K562 (cell line): ENCODE measurements at regions not wholly inside any gene's neighbourhood (a gene's known extent, or its start where the extent isn't known, plus 50 kb on each side); places are given as distances from the start of the nearest gene placed in this dataset.

Source experiments
- ATAC-seq: fragments of 200-7000 bp; cut with Tn5 transposase; 3 replicates; pipeline ENCODE4 v1.9.1; 2020; ENCODE audit warnings: moderate library complexity
- BruUV-seq: library from RNA; stranded (reverse); fragments of 400-500 nt; replicated peaks from 2 replicates; lab custom pipeline; 2021; lab: Mats Ljungman, UMichigan
- CTCF ChIA-PET: fragments of 300-600 bp; formaldehyde crosslinking; extraction: SDS; loops from one replicate; lab custom pipeline; 2021; ENCODE audit warnings: low intra/inter-chr PET ratio; lab: Yijun Ruan, JAX
- POLR2A ChIA-PET: fragments of 300-600, 350-650 bp; sonication (Branson Sonifier 250); formaldehyde crosslinking; extraction: SDS; loops from one replicate; lab custom pipeline; 2021; ENCODE audit warnings: antibody characterized with exemption, inconsistent platforms; lab: Yijun Ruan, JAX
- DNase-seq, 4 experiments: peaks; one replicate each; pipeline versions ENCODE4 v3.0.0 to v3.0.0-alpha.2; 2011 to 2018; ENCODE audit warnings: low spot score in 3 of 4, mixed read lengths in 3 of 4; ENCODE audit errors: extremely low read depth in 1 of 4
- FAIRE-seq: peaks from 2 replicates; lab custom pipeline; 2011; peaks lifted over from hg19 to GRCh38; lab: Jason Lieb, UNC
- H2AFZ ChIP-seq: 2 replicates; pipeline ENCODE4 v1.6.0; 2011; ENCODE audit warnings: low read depth, low read length, control low read depth, inconsistent platforms
- H3K27ac ChIP-seq: fragments of 200-600 bp; 3 replicates; pipeline ENCODE4 v1.8.0; 2011; ENCODE audit warnings: low read depth, mild to moderate bottlenecking, control low read depth, inconsistent platforms, low read length, moderate library complexity, mixed read lengths; ENCODE audit errors: extremely low read depth
- H3K27me3 ChIP-seq, 2 experiments: fragments of 300-600 bp in 1 of 2; 2 replicates in 1 of 2; 3 replicates in 1 of 2; pipeline versions ENCODE4 v1.6.0 to v1.8.0; 2011; ENCODE audit warnings: inconsistent platforms in 2 of 2, low read length in 2 of 2, mild to moderate bottlenecking in 1 of 2, mixed read lengths in 1 of 2, moderate library complexity in 1 of 2; ENCODE audit not compliant: control insufficient read depth in 2 of 2, insufficient read depth in 2 of 2
- H3K36me3 ChIP-seq: fragments of 300-600 bp; 3 replicates; pipeline ENCODE4 v1.8.0; 2011; ENCODE audit warnings: mild to moderate bottlenecking, low read length, inconsistent platforms; ENCODE audit not compliant: control insufficient read depth, insufficient read depth
- H3K4me1 ChIP-seq, 2 experiments: fragments of 200-600 bp in 1 of 2; replicated peaks in 1 of 2; 2 replicates in 1 of 2; 3 replicates in 1 of 2; pipeline versions ENCODE4 v1.5.1 to v1.8.0; 2011; ENCODE audit warnings: inconsistent platforms in 2 of 2, low read length in 2 of 2, mild to moderate bottlenecking in 1 of 2, mixed read lengths in 1 of 2, moderate library complexity in 1 of 2; ENCODE audit not compliant: control insufficient read depth in 2 of 2, insufficient read depth in 2 of 2
- H3K4me2 ChIP-seq: 2 replicates; pipeline ENCODE4 v1.6.1; 2011; ENCODE audit warnings: low read length, control low read depth, inconsistent platforms, mixed read lengths; ENCODE audit not compliant: insufficient read depth
- H3K4me3 ChIP-seq: fragments of 200-600 bp; sonication (generic), shearing (Covaris generic); 2 replicates; pipeline ENCODE4 v1.5.1; 2016; ENCODE audit warnings: control low read depth, inconsistent platforms
- H3K79me2 ChIP-seq: fragments of 200-600 bp; 3 replicates; pipeline ENCODE4 v1.8.0; 2011; ENCODE audit warnings: low read length, inconsistent platforms; ENCODE audit not compliant: control insufficient read depth, insufficient read depth
- H3K9ac ChIP-seq, 2 experiments: 2 replicates each; pipeline versions ENCODE4 v1.6.0 to v1.6.1; 2011; ENCODE audit warnings: low read depth in 2 of 2, low read length in 2 of 2, control low read depth in 1 of 2, inconsistent platforms in 1 of 2, mild to moderate bottlenecking in 1 of 2, mixed read lengths in 1 of 2; ENCODE audit not compliant: insufficient read depth in 1 of 2
- H3K9me1 ChIP-seq: one replicate; pipeline ENCODE4 v1.6.0; 2011; ENCODE audit warnings: inconsistent platforms, mild to moderate bottlenecking, low read length, moderate library complexity; ENCODE audit not compliant: control insufficient read depth, insufficient read depth
- H3K9me3 ChIP-seq: replicated peaks from 2 replicates; pipeline ENCODE4 v1.5.1; 2011; ENCODE audit warnings: low read depth, low read length, inconsistent platforms; ENCODE audit not compliant: control insufficient read depth, insufficient read depth
- H4K20me1 ChIP-seq: replicated peaks from 2 replicates; pipeline ENCODE4 v1.6.1; 2011; ENCODE audit warnings: low read length, inconsistent platforms, mixed read lengths; ENCODE audit not compliant: control insufficient read depth, insufficient read depth
- GTF3C2 ChIP-seq: IDR thresholded peaks from 3 replicates; pipeline ENCODE4 v1.6.1; 2011; ENCODE audit warnings: borderline replicate concordance, mild to moderate bottlenecking, moderate library complexity; ENCODE audit not compliant: insufficient read length; ENCODE audit errors: extremely low read depth
- KDM4B ChIP-seq, 2 experiments: fragments of 450-650 bp in 1 of 2; sonication (generic) in 1 of 2; IDR thresholded peaks; 2 replicates each; pipeline ENCODE4 v1.6.1; 2016 to 2017; ENCODE audit warnings: borderline replicate concordance in 2 of 2, antibody characterized with exemption in 1 of 2, low read depth in 1 of 2, mild to moderate bottlenecking in 1 of 2
- LARP7 ChIP-seq: fragments of 450-650 bp; IDR thresholded peaks from 2 replicates; pipeline ENCODE4 v1.6.1; 2016
- NBN ChIP-seq: fragments of 450-650 bp; IDR thresholded peaks from 2 replicates; pipeline ENCODE4 v1.6.1; 2016; ENCODE audit warnings: low read depth, mild to moderate bottlenecking
- NCOA4 ChIP-seq: fragments of 450-650 bp; IDR thresholded peaks from 2 replicates; pipeline ENCODE4 v1.6.1; 2018; ENCODE audit warnings: mild to moderate bottlenecking; ENCODE audit not compliant: partially characterized antibody
- NFE2L1 ChIP-seq: fragments of 450-650 bp; IDR thresholded peaks from 2 replicates; pipeline ENCODE4 v1.6.1; 2016; ENCODE audit warnings: missing genetic modification characterization, low read depth, mild to moderate bottlenecking, missing compliant biosample characterization, moderate library complexity, borderline replicate concordance
- PCBP2 ChIP-seq: fragments of 200-400 bp; formaldehyde crosslinking; IDR thresholded peaks from 2 replicates; pipeline ENCODE4 v1.6.1; 2018; ENCODE audit warnings: low read length, low read depth, mild to moderate bottlenecking, moderate library complexity; ENCODE audit not compliant: poor library complexity, severe bottlenecking
- RBM15 ChIP-seq: fragments of 200-400 bp; formaldehyde crosslinking; IDR thresholded peaks from 2 replicates; pipeline ENCODE4 v1.6.1; 2018; ENCODE audit warnings: mild to moderate bottlenecking, low read length, moderate library complexity; ENCODE audit not compliant: insufficient read depth
- RHOXF2B ChIP-seq: fragments of 250-450 bp; sonication (Bioruptor Pico); conservative IDR thresholded peaks from 2 replicates; pipeline ENCODE4 v1.5.1; 2021
- TCF7 ChIP-seq: sonication (generic); IDR thresholded peaks from 2 replicates; pipeline ENCODE4 v1.6.1; 2016; ENCODE audit warnings: antibody characterized with exemption, borderline replicate concordance
- THRAP3 ChIP-seq: fragments of 450-650 bp; IDR thresholded peaks from 2 replicates; pipeline ENCODE4 v1.6.1; 2016; ENCODE audit warnings: mild to moderate bottlenecking, inconsistent platforms, borderline replicate concordance
- ZBTB1 ChIP-seq: sonication (generic); formaldehyde crosslinking; IDR thresholded peaks from 2 replicates; pipeline ENCODE4 v1.8.1; 2023; ENCODE audit warnings: missing genetic modification reagents, low read depth, mild to moderate bottlenecking, borderline replicate concordance
- ZBTB17 ChIP-seq: fragments of 450-650 bp; formaldehyde crosslinking; IDR thresholded peaks from 2 replicates; pipeline ENCODE4 v1.4.0; 2020; ENCODE audit warnings: mild to moderate bottlenecking
- ZKSCAN8 ChIP-seq: fragments of 200-800 bp; sonication (Bioruptor generic); IDR thresholded peaks from 2 replicates; pipeline ENCODE4 v1.6.1; 2016; ENCODE audit warnings: missing genetic modification characterization, missing compliant biosample characterization
- ZNF253 ChIP-seq: fragments of 250-450 bp; sonication (Bioruptor Pico); conservative IDR thresholded peaks from 2 replicates; pipeline ENCODE4 v1.6.1; 2021; ENCODE audit warnings: mild to moderate bottlenecking
- WGBS: fragments of 100-300 bp; shearing (Covaris generic); methylation state at CpG from one replicate; pipeline ENCODE4 v1.1.6; 2016; ENCODE audit warnings: low coverage, mixed read lengths; ENCODE audit not compliant: insufficient coverage; ENCODE audit errors: missing lambda C conversion rate; 5-methylcytosine and 5-hydroxymethylcytosine counted together
- in situ Hi-C: fragments of 300-500 bp; cut with MboI; formaldehyde crosslinking; loops from 4 replicates; pipeline ENCODE4 v1.15.0; 2018; ENCODE audit warnings: inconsistent platforms, mixed read lengths
- intact Hi-C: fragments of 100-400 bp; cut with micrococcal nuclease; formaldehyde crosslinking; loops from 2 replicates; pipeline ENCODE4 v1.14.2; 2022
- TF ChIP-seq, protein P1 (sequence below): fragments of 150-350 bp; IDR thresholded peaks from 2 replicates; pipeline ENCODE4 v1.6.1; 2014; ENCODE audit warnings: low read depth, mild to moderate bottlenecking, low read length, borderline replicate concordance

DNA sequence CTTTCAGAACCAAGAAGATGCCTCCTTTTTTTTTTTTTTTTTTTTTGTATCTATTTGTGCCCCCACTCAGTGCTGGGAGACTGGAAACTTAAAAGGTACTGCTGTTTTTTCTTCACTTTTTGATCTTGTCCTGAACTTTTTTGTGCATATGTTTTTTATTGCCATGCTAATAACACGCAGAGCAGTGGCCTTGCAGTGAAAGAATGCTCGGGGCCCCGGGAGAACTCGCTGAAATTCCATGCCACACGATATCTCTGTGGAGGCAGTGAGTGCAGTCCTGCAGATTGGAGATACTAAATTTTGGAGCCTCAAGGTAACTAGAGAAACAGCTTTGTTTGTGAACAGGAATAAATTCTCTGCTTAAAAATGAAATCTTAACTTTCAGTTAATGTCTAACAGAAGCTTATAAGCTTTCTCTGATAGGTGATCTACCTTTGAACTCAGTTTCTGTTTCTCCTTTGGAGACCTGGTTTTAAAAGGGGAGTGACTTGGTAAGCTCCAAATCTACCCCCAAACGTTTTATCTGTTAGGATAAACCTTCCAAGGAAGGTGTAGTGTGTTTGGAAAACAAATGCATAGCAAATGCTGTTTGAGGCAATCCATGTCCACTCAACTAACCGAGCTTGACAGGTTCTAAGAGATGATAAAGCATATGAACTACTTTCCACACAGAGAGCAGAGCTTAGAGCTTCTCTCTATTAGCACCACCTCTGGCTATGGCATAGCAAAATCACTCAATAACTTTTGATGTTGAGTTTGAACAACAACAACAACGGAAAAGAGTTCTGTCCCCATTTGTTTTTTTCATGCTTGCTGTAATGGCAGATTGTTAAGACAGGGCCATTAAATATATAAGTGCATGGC lies 113.7 kb upstream of the PLXNA2 start:
- Histone ChIP-seq H3K9me3 (no peaks in the 10 kb centered on the region), H3K9ac (no peak overlapping the region), H3K79me2 (no peaks in the 10 kb centered on the region), H3K36me3 (no peaks in the 10 kb centered on the region), H3K4me3 (no peak overlapping the region), H3K9me1 (no peaks in the 10 kb centered on the region), H3K27ac (no peak overlapping the region), H3K4me2 (no peak overlapping the region), H3K4me1 (no peaks in the 10 kb centered on the region), H3K27me3 (no peaks in the 10 kb centered on the region; a peak in 1 of 5 replicates), H2AFZ (no peak overlapping the region), H4K20me1 (no peaks in the 10 kb centered on the region)
- FAIRE-seq: no peak
- ChIA-PET CTCF (no interaction called here), POLR2A (interaction anchor here (0.6 kb wide), 1 partner anchor 71 kb away, joined by 4 read pairs; no protein-coding TSS in a partner anchor)
- intact Hi-C loops: no loop called here
- BruUV-seq: no TSS peak
- no peak for ATAC-seq
- in situ Hi-C loops: no loop called here
- no peak for DNase-seq
- WGBS: 2% methylated on average over 8 of the region's 8 CpGs
- TF ChIP-seq LARP7: no peak
- no peak for TF ChIP-seq GTF3C2
- no peak for TF ChIP-seq NCOA4
- no peak for TF ChIP-seq ZKSCAN8 (CRISPR knock-in tag)
- TF ChIP-seq ZNF253 (CRISPR knock-in tag): no peak
- TF ChIP-seq, protein P1, sequence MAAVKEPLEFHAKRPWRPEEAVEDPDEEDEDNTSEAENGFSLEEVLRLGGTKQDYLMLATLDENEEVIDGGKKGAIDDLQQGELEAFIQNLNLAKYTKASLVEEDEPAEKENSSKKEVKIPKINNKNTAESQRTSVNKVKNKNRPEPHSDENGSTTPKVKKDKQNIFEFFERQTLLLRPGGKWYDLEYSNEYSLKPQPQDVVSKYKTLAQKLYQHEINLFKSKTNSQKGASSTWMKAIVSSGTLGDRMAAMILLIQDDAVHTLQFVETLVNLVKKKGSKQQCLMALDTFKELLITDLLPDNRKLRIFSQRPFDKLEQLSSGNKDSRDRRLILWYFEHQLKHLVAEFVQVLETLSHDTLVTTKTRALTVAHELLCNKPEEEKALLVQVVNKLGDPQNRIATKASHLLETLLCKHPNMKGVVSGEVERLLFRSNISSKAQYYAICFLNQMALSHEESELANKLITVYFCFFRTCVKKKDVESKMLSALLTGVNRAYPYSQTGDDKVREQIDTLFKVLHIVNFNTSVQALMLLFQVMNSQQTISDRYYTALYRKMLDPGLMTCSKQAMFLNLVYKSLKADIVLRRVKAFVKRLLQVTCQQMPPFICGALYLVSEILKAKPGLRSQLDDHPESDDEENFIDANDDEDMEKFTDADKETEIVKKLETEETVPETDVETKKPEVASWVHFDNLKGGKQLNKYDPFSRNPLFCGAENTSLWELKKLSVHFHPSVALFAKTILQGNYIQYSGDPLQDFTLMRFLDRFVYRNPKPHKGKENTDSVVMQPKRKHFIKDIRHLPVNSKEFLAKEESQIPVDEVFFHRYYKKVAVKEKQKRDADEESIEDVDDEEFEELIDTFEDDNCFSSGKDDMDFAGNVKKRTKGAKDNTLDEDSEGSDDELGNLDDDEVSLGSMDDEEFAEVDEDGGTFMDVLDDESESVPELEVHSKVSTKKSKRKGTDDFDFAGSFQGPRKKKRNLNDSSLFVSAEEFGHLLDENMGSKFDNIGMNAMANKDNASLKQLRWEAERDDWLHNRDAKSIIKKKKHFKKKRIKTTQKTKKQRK: no peak
- no peak for TF ChIP-seq RHOXF2B (CRISPR knock-in tag)
- TF ChIP-seq THRAP3: no peak
- no peak for TF ChIP-seq ZBTB1 (CRISPR knock-in tag)
- TF ChIP-seq KDM4B (IDR thresholded peaks at IDR 0.05; ENCODE audit: borderline replicate concordance in 2 of 2, low read depth in 1 of 2): no peak
- no peak for TF ChIP-seq TCF7
- no peak for TF ChIP-seq RBM15
- TF ChIP-seq NFE2L1 (tag): no peak
- TF ChIP-seq ZBTB17 (CRISPR knock-in tag): no peak
- TF ChIP-seq NBN: no peak
- no peak for TF ChIP-seq PCBP2
